ENCODE measurements at regions not wholly inside any gene's neighbourhood (a gene's known extent, or its start where the extent isn't known, plus 50 kb on each side); places are given as distances from the start of the nearest gene placed in this dataset.

GRCh38 chr10:84896909-84897308, 568.5 kb downstream of the CCSER2 start:
- TF ChIP-seq GATA2 (IDR thresholded peaks at IDR 0.05; ENCODE audit: low read depth, low read length): no peak
- TF ChIP-seq GATA3 (IDR thresholded peaks at IDR 0.05; ENCODE audit: low read depth, low read length): no peak
